ENCODE measurements at regions not wholly inside any gene's neighbourhood (a gene's known extent, or its start where the extent isn't known, plus 50 kb on each side); places are given as distances from the start of the nearest gene placed in this dataset.

- Histone ChIP-seq H3K9me3 (no peaks in the 10 kb centered on the region), H3K27ac (no peak overlapping the region), H3K4me1 (no peaks in the 10 kb centered on the region), H3K36me3 (no peaks in the 10 kb centered on the region), H3K4me3 (no peak overlapping the region), H3K27me3 (no peaks in the 10 kb centered on the region)
- intact Hi-C loops (cut with DNase I; ENCODE audit: low total_unique reads) = no loop called here
- TF ChIP-seq CTCF (IDR thresholded peaks at IDR 0.05) = no peak
- DNase-seq = no peak
These were observed 655.6 kb downstream of the SORCS1 start for GRCh38 chr10:106508950-106509349.

GRCh38 chr10:106506526-106507283, 657.8 kb downstream of the SORCS1 start:
- Histone ChIP-seq H3K36me3 (no peaks in the 10 kb centered on the region), H3K4me1 (no peaks in the 10 kb centered on the region), H3K9me3 (no peaks in the 10 kb centered on the region), H3K27me3 (no peaks in the 10 kb centered on the region), H3K27ac (no peak overlapping the region), H3K4me3 (no peak overlapping the region)
- no peak for TF ChIP-seq POLR2A (IDR thresholded peaks at IDR 0.05)
- no peak for TF ChIP-seq CTCF (IDR thresholded peaks at IDR 0.05)
- no peak for DNase-seq
- intact Hi-C loops (cut with DNase I; ENCODE audit: low total_unique reads) = no loop called here

- Histone ChIP-seq H3K27me3 (no peaks in the 10 kb centered on the region), H3K4me1 (no peaks in the 10 kb centered on the region), H3K36me3 (no peaks in the 10 kb centered on the region), H3K4me3 (no peak overlapping the region), H3K27ac (no peak overlapping the region), H3K9me3 (no peaks in the 10 kb centered on the region)
- TF ChIP-seq CTCF (IDR thresholded peaks at IDR 0.05) = no peak
- TF ChIP-seq POLR2A (IDR thresholded peaks at IDR 0.05) = no peak
- intact Hi-C loops (cut with DNase I; ENCODE audit: low total_unique reads) = no loop called here
- DNase-seq = no peak
These were observed 660.0 kb downstream of the SORCS1 start for GRCh38 chr10:106504536-106504935.

- no peaks in the 10 kb centered on the region for H3K27me3 ChIP-seq
- H3K27ac ChIP-seq = no peak overlapping the region
- intact Hi-C loops (cut with DNase I; ENCODE audit: low total_unique reads) = no loop called here
- no peaks in the 10 kb centered on the region for H3K9me3 ChIP-seq
- DNase-seq = no peak
- no peaks in the 10 kb centered on the region for H3K36me3 ChIP-seq
- H3K4me1 ChIP-seq = no peaks in the 10 kb centered on the region
- no peak overlapping the region for H3K4me3 ChIP-seq
- TF ChIP-seq CTCF (IDR thresholded peaks at IDR 0.05) (no peak), POLR2A (IDR thresholded peaks at IDR 0.05) (no peak)
These were observed 661.9 kb downstream of the SORCS1 start for GRCh38 chr10:106502641-106503040.

DNA sequence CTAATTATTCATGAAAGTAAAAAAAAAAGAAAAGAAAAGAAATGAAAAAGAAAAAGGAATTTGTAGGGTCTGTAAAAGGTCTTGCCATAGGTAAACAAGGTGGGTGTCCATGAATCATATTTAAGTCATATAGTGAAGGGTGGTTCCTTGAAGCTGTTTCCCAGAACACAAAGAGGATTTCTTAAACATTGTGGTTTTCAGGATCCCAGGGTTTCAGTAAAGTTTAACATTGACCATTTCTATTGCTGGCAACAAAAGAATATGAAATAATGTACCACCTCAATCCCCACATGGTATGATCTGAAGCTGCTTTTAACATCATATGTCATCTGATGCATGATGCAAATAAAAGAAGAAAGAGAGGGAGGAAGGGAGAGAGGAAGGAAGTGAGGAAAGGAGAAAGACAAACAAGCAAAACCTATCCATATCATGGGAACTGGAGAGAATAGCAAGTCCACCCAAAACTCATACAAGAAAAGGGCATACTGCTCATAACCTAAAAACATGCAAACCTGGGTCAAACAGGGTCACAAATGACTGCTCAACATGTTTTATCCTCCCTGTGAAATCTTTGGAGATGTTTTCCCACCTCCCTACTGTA, 663.5 kb downstream of the SORCS1 start:
- TF ChIP-seq POLR2A (IDR thresholded peaks at IDR 0.05) = no peak
- no peak for TF ChIP-seq CTCF (IDR thresholded peaks at IDR 0.05)
- intact Hi-C loops (cut with DNase I; ENCODE audit: low total_unique reads) = no loop called here
- H3K4me1 ChIP-seq = no peaks in the 10 kb centered on the region
- H3K36me3 ChIP-seq = no peaks in the 10 kb centered on the region
- no peak overlapping the region for H3K27ac ChIP-seq
- H3K9me3 ChIP-seq = no peaks in the 10 kb centered on the region
- DNase-seq = no peak
- no peak overlapping the region for H3K4me3 ChIP-seq
- H3K27me3 ChIP-seq = no peaks in the 10 kb centered on the region

All from uterus (tissue), 3 donors.